NOMO-1 (cell line): ENCODE measurements at regions not wholly inside any gene's neighbourhood (a gene's known extent, or its start where the extent isn't known, plus 50 kb on each side); places are given as distances from the start of the nearest gene placed in this dataset.

Experiments used
- DNase-seq, 2 experiments: peaks; one replicate each; lab custom pipeline; 2025; ENCODE audit not compliant: unreplicated experiment in 2 of 2; lab: John Stamatoyannopoulos, UW

DNA sequence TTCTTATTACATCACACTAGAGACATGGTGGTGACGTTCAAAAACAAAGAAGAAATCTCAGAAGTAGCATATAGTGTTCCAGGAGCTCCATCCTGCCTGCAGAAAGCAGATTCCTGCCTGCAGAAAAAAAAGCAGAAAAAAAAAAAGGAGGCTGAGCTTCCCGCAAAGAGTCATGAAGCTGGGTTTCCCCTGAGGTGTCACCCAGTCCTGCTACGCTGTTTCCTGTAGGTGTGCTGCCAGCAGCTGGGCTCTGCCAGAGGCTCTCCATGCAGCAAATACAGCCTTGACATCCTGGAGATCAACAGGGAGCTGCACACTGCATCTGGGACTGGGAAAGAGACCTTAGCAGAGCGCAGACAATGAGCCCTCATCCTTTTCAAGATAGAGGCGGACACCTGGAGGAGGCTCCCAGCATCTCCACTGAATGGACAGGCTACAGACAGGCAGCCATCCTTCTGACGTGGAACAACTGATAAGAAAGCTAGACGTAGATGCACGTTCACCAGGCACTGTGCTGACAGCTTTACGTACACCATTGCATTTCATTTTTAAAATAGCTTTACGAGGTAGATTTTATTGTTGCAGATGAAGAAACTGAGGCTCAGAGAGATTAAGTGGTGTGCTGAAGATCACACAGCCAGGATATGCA is 350.9 kb downstream of the FOXO1 start:
- DNase-seq: no peak

DNA sequence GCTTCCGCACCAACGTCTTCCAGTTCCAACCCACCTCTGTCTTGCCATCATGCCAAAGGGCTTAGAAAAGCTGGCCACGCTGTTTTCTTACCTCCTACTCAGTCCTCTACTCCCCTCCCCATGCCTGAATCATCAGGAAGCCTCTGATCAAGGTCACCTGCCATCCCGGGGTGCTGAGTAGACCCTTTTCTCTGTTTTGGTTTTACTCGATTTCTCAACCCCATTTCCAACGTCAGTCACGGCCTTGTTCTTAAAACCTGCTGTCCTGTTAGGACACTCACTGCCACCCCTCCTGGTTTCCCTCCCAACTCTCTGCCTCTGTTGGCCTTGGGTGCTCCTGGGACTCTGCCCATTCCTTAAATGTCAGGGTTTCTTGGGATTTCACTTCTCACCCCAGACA is 350.1 kb downstream of the FOXO1 start:
- no peak for DNase-seq

DNA sequence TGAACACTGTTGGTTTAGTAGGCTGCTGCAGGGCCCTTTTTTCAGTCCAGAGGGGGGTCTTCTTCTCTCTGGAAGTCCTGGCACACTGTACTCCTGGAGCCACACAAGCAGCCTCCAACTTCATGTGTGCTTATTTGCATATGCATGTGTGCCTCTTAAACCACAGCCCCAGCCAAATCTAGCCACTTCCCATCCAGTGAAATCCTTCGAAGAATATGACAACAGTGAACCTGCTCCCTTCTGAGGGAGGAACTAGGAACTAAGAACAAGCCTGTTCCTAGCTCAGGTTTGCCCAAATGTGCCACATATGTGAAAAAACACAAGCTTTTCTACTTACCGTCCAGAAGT is 348.5 kb downstream of the FOXO1 start:
- DNase-seq: no peak

DNA sequence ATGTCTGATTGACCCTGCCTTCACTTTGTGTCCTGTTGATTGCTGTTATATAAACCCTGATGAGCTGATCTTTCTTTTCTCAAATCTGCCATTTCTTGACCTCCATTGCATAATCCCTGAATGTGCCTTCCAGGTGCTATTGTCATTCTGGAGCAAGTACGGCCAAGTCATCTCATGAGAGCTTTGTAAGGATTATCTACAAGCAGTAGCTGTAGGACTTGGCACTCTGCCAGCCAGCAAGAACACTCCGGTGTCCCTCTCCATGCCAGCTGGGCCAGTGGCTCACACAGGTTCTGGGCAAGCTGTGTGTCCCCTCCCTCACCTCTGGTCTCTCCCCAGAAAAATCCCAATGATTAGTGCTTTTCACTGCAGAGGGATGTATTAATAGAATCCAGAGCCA is 348.1 kb downstream of the FOXO1 start:
- no peak for DNase-seq

DNA sequence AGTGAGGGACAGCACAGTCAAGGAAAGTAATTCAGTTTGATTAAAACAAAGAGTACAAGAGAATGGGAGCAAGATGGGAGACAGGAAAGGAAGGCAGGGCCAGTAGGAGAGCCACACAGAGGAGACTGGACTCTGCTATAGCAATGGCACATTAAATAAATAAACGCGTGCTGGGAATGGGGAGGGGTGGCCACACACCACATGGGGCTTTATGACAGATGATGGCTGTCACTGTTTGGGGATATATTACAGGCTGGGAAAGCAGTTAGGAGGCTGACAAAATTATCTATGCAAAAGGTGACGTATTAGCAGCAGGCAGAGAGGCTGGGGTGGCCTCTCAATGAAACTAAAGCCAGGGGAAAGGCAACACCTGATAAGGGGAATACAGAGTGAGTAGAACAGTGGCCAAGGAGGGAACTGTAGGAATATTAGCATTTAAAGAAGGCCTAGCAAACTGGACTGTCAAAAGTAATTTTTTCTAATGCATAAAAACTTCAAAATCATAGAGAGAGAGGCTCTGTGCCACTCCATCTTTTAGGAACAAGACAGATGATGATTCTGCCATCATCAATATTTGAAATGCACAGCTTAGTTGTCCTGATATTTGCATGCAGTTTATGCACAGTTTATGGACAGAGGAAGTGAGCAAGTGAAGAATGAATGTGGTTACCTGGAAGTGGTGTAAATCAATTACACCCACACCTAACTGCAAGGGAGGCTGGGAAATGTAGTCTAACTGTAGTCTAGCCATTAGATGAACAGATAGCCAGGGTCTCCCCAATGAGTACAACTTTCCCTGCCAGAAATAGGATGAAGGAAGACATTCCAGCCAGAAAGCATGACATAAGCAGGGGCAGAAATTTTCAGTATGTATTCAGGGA is 346.5 kb downstream of the FOXO1 start:
- DNase-seq: no peak

DNA sequence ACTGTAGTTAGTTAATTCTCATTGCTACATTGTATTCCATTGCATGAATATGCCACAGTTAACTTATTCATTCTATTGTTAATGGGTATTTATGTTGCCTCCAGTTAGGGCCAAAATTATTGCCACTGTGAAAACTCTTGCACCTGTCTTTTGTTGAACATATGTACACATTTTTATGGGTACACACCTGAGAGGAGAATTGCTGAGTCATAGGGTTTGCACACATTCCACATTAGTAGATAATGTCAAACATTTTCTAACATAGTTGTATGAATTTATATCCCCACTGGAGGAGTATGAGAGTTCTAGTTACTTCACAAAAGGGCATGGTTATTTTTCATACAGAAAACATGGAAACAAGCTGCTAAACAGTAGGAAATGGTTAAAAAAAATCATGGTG is 338.4 kb downstream of the FOXO1 start:
- no peak for DNase-seq

DNA sequence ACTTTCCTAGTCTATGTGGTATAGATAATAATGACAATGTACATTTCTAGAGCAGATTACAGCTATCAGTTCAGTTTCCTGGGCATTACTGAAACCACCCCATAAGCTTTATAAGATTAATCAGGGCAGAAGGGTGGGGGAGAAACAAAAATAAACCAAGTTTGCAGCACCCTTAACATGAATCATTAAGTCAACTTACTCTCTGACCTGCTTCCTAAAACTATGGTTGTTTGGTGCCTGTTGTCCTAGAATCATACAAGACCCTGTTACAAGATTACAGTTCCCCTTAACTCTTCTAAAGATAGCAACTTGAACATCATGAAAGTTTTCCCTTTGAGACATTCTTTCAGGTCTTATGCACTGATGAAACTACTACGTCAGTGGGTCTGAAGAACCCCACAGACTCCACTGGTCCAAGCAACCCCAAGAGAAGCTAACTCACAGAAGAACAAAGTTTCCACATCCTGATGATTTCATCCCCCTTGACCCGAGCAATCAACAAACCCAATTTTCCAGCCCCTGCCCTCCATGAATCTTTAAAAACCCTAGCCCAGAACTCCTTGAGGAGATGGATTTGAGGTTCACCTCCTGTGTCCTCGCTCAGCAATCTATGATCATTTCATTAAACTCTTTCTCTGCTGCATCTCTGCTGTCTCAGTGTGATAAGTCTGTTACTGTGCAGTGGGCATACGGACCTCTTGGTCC is 336.5 kb downstream of the FOXO1 start:
- DNase-seq: no peak

DNA sequence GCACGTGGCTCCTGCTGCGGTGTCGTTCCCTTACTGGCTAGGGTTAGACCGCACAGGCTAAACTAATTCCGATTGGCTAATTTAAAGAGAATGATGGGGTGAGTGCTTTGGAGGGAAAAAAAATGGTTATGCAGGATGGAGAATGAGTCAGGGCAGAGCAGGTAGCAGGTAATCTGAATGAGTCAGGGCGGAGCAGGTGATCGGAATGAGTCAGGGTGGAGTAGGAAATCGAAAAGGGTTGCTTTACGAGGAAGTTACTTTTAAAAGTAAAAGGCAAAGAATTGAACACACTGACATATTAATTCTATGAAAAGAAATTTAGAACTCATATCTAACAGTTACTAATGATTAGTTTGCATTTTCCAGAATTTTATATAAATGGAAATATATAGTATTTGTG is 335.5 kb downstream of the FOXO1 start:
- DNase-seq: no peak

DNA sequence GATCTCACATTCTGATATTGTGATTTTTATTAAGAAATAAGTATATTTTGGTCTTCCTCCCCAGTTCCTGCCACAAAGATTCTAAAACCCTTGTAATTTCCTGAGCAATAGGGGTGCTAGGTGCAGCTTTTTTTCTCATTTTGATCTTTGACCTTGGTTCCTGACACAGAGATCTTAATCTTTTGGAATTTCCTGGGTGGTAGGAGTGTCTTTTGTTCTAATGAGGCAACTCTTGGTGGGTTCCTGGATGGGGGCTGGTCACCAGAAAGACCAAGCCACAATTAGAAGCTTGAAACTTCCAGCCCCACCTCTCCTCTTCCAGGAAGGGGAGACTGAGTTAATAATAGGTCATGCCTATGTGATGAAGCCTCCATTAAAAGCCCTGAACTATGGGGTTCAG is 334.6 kb downstream of the FOXO1 start:
- DNase-seq: no peak

DNA sequence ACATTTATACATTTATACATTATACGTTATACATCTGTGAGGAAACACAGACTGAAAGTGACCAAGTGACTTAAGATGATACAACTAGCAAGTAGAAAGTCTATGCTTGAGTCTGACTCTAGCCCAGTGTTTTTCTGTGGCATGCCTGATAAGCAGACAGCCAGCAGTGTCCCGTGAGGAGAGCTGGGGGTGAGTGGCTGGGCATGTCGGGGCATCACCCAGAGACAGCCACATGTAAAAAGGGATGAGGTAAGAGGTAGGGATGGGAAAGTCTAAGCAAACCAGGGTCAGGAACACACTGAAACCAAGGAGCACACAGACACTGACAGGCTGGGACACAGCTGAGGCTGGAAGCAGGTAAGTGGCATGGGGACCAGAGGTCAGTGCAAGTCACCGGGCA is 333.2 kb downstream of the FOXO1 start:
- DNase-seq: no peak

DNA sequence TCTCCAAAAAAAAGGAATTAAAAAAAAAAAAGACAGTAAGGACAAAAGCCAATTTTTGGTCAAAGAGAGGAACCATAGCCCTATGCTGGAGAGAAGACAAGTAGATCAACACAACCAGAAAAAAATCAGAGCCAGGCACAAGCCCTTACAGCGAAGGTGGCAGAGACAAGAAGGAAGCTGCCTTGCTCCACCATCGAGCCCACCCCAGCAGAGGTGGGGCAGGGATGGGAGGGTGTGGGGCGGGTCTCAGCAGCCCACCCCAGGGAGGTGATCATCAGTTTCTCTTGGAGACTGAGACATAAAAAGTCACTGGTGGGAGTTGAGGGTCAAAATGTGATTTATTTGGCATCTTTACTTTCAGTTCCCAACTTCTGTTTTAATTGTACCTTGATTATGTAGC is 332.4 kb downstream of the FOXO1 start:
- DNase-seq: no peak

DNA sequence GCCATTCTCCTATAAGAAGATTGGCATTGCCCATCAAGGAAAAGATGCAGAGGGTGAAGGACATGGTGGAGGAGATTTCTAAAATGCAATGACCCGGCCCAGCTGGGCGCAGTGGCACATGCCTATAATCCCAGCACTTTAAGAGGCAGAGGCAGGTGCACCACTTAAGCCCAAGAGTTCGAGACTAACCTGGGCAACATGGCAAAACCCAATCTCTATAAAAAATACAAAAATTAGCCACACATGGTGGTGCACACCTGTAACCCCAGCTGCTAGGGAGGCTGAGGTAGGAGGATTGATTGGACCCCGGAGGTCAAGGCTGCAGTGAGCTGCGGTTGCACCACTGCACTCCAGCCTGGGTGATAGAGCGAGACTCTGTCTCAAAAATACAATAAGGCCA is 331.8 kb downstream of the FOXO1 start:
- no peak for DNase-seq

DNA sequence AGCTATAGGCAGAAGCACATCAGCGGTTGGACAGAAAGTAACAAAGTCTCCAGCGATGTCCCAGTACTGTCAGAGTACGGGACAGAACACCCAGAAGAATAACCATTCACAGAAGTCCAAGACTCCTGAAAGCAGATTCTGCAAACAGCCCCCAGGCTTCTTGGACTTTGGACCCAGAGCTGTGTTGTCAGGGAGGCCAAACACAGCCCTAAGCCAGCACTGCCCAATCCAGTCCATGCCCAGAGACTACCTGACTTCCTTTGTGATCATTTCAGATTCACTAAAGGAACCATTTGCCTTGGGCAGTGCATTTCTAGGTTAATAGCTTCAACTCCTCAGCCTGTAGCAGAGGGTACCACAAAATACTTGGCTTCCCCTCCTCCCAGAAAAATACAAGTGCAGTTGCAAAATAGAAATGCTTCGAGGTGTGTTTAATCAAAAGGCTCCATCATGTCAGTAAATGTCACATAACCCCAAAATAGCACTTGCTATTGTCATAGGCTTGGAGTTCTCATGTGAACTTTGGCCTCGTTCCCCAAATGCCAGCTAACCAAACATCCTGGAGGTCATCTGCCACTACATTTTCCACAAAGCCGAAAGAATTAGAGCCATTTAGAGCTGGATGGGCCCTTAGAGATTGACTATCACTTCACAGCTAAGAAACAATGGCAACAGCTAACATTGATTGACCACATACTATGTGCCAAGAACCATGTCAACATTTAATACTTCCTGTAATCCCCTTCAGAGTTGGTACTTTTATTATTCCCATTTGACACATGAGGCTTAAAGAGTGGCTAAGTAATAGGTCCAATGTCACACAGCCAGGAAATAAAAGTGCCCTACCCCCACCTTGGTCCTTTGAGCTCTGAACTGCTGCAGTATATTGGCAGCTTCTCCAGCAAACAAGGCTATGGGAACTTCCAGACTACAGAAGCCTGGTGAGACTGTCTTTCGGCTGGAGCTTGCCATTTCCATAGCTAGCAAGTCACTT is 329.9 kb downstream of the FOXO1 start:
- no peak for DNase-seq

DNA sequence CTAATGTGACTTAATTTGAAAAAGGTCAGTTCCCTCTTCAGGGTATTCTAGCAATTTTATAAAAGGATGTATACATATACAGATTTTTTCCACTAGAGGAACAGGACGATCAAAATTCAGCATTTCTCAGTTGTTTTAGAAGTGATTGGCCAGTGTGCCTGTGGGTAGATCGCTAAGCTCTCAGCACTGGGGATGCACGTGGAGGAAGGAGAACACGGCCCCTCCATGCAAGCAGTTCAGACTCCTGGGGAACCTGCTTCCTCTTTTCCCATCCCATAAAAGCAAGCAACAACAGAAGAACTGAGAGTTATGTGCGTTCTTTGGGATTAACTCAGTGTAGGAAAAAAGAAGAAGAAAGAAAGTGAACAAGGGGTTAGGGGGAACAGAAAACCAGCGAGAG is 328.8 kb downstream of the FOXO1 start:
- no peak for DNase-seq

DNA sequence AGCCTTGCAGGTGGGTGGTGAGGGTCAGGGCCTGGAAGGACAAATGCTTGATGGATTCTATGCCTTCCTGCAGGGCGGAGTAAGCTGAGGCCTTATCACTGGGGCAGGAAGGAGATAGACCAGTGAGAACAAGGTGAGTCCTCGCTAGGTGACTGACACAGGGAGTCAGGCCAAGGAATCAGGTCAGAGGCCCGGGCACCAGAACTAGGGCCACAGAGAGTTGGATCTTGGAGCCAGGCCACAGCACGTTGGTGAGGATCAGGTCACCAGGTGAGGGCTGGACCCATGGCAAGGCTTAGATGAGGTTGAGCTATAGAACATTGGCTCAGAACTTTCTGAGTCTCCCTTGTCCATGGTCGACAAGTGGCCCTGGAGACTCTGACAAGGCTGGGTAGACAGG is 328.2 kb downstream of the FOXO1 start:
- no peak for DNase-seq

DNA sequence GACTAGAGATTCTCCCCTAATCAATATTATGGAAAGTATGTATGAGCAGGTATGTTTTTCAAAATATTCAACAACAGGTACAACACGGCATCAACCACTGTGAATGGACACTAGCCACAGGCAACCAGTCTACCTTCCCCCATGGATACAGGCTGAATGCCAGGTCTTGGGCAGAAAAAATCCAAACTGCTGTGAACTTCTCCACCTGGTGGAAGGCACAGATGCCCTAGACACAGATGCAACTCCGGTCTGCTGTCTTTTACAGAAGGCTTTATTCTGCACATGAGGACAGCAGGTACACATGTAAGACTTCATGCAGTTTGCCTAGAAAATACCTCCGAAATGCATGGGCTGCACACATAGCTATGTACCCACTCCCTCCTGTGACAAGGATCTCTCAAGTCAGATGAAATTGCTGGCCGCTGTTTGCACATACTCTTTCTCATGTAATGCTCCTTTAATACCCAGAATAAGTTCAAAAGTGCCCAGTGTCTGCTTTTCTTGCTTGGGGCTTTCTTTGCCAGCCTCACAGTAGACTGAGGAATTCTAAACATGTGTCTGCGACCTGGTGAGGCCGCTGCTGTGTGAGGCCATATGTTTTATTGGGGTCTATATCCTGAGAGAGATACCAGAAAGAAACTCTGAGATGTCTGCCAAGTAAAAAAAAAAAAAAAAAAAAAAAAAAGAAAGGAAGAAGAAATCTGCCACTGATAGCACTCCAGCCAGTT is 325.9 kb downstream of the FOXO1 start:
- DNase-seq: no peak

DNA sequence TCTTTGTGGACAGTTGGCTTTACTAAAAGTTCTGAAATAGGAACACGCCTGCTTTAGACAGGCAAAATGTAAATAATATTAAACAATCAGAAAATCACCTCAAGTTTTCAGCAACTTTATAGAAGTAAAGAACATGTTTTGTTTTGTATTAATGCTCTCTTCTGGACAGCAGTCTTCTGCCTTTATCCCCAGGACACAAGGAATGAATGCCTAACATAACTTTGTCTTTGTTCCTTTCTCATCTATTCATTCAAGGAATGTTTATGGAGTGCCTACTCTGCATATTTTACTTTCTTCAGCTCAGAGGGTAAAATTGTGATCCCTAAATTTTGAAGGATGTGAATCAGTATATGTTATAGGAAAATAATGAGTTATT is 325.4 kb downstream of the FOXO1 start:
- no peak for DNase-seq

DNA sequence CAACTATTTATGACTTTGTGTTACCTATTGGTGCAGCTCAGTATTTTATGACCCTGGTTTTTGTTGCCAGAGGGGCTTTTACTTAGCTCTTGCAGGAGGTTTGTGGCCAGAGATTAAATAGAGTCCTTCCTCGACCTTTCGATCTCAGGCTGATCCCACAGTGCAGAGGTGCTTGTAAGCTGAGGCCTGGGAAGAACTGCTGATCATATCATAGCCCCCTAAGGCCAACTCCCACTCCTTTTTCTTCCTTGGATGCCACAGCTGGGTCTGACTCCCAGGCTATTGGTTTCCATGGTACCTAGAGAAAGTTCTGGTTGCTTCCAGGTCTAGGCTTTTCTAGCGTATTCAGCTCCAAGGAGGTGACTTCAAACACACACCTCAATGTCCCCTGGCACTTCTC is 324.9 kb downstream of the FOXO1 start:
- no peak for DNase-seq

DNA sequence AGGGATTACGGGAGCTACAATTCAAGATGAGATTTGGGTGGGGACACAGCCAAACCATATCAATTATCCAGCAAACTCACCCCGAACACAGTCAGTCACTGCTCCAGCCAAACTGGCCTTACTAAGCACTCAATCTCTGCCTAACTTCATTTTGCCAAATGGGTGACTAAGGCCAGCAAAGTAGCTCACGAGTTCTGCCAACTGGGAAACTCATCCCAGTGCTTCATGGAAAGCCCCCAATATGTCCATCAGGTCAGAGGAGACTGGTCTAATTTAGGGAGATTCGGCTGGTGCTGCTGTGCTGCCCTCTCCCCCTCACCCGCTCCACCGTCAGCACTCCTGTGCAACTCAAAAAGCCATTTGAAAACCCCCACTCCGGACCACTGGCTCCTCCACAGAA is 324.0 kb downstream of the FOXO1 start:
- DNase-seq: no peak

DNA sequence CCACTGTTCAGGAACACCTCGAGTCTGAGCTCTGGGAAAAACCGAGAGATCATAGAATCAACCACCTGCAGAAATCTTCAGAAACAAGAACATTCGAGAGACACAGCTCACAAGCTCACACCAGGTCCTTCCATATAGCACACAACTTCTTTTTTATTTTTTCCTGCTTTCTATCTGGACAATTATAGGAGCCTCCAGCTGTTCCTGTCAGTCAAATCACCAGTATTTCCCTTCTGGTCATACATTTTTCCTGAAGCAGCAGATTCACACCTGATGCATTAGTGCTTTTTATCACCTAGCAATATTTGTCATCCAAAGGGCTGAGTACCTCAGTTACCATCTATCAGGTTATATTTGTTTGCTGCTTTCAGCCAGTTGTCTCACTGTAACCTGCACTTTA is 323.5 kb downstream of the FOXO1 start:
- no peak for DNase-seq
